ENCODE measurements at regions not wholly inside any gene's neighbourhood (a gene's known extent, or its start where the extent isn't known, plus 50 kb on each side); places are given as distances from the start of the nearest gene placed in this dataset.
A peak's percentile ranks its signal among the peaks of the same experiment; 100 is the strongest.

DNA sequence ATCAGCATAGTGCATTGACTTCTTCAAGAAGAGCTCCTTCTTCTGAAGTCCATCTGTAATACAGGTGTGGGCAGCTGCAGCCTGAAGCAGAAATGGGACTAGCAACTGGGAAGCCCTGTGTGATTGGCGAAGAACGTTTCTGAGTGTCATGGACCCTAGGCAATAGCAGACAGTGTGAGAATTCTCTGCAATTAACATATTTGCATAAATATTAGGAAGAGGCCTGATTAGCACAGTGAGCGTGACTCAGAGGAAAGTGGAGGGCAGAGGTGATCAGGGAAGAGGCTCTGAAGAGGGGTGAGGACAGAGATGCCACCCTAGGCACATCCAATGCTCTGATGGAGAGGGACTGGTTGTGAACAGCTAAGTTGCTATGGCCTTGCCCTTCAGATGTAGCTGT is 171.2 kb upstream of the ZBED5 start:
- no peak for TF ChIP-seq POLR2A (IDR thresholded peaks at IDR 0.05)
- DNase-seq (ENCODE audit: low spot score in 2 of 2), result no peak
- WGBS, 2 donors, result 87 to 96% methylated on average over 3 of the region's 3 CpGs
- no peak overlapping the region for H3K4me3 ChIP-seq (ENCODE audit: low read depth, poor library complexity, severe bottlenecking)
- intact Hi-C loops (cut with DNase I; ENCODE audit: low total_unique reads), result no loop called here

- H3K4me3 ChIP-seq (ENCODE audit: low read depth, poor library complexity, severe bottlenecking), result no peak overlapping the region
- peak; percentile 55 to 91 for DNase-seq (ENCODE audit: low spot score in 2 of 2)
- WGBS, 2 donors, result 23 to 34% methylated on average over 5 of the region's 5 CpGs
- intact Hi-C loops (cut with DNase I; ENCODE audit: low total_unique reads), result no loop called here
- TF ChIP-seq CTCF (IDR thresholded peaks at IDR 0.05) (no peak), POLR2A (IDR thresholded peaks at IDR 0.05) (no peak)
Observed at GRCh38 chr11:11028017-11028692, 170.3 kb upstream of the ZBED5 start.

DNA sequence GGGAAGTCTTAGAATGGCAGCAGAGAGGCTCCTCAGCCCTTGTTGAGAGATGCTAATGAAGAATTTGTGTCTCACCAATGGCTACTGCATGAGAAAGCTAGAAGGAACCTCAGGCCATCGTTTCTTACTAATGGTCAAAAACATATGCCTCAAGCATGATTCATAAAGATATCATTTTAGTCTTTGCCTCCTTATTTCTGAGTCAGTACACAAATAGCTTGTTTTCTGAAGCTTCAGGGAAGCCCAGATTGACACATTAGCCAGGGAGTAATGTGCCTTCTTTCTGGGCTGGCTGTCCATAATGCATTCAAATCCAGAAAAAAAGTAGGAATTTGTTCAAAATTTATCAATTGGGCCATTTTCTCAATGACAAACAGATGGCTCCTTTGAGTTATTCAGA is 169.4 kb upstream of the ZBED5 start:
- TF ChIP-seq CTCF (IDR thresholded peaks at IDR 0.05) (no peak), POLR2A (IDR thresholded peaks at IDR 0.05) (no peak)
- no peak for DNase-seq (ENCODE audit: low spot score in 2 of 2)
- WGBS, 2 donors, result 41 to 50% methylated on average over 1 of the region's 1 CpG
- intact Hi-C loops (cut with DNase I; ENCODE audit: low total_unique reads), result no loop called here
- no peak overlapping the region for H3K4me3 ChIP-seq (ENCODE audit: low read depth, poor library complexity, severe bottlenecking)

GRCh38 chr11:11025087-11025486 is 167.2 kb upstream of the ZBED5 start:
- TF ChIP-seq CTCF (IDR thresholded peaks at IDR 0.05) (no peak), POLR2A (IDR thresholded peaks at IDR 0.05) (no peak)
- H3K4me3 ChIP-seq (ENCODE audit: low read depth, poor library complexity, severe bottlenecking), result no peak overlapping the region
- intact Hi-C loops (cut with DNase I; ENCODE audit: low total_unique reads), result loop anchor here (2.0 kb wide), 1 partner anchor 90 kb away; no protein-coding TSS in a partner anchor
- WGBS, 2 donors, result 45 to 53% methylated on average over 2 of the region's 2 CpGs
- no peak for DNase-seq (ENCODE audit: low spot score in 2 of 2)

DNA sequence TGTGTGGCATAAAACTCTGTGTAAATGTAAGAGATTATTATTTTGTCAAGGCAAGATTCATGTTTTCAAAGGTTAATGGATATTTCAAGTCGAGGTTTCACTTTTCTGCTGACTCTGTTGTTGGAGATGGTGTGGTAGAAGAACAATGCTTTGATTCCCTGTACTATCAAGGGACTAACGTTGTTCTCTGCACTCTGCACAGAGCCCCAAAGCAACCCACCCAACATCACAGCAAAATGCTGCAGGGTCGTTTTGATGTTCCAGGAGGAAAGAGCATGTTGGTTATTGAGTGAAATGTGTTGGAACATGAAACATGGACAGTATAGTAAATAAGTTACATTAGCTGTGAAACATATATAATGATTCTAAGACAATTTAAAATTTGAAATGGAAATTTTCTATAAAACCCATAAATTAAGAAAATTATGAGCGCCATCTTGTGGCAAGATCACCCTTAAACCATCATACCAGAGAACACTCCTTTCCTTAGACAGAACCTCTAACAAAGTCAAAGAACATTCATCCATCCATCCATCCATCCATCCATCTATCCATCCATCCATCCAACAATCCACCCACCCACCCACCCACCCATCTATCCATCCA is 164.4 kb upstream of the ZBED5 start:
- H3K4me3 ChIP-seq (ENCODE audit: low read depth, poor library complexity, severe bottlenecking), result no peak overlapping the region
- TF ChIP-seq POLR2A (IDR thresholded peaks at IDR 0.05) (no peak), CTCF (IDR thresholded peaks at IDR 0.05) (no peak)
- WGBS, 2 donors, result 14 to 27% methylated on average over 4 of the region's 4 CpGs
- intact Hi-C loops (cut with DNase I; ENCODE audit: low total_unique reads), result loop anchor here (5.0 kb wide), 1 partner anchor 230 kb away; no protein-coding TSS in a partner anchor
- no peak for DNase-seq (ENCODE audit: low spot score in 2 of 2)

- intact Hi-C loops (cut with DNase I; ENCODE audit: low total_unique reads), result loop anchor here (5.0 kb wide), 1 partner anchor 229 kb away; no protein-coding TSS in a partner anchor
Observed at GRCh38 chr11:11021563-11021962, 163.7 kb upstream of the ZBED5 start.

More at GRCh38 chr11:11021563-11021962, 163.7 kb upstream of the ZBED5 start:
- no peak overlapping the region for H3K4me3 ChIP-seq (ENCODE audit: low read depth, poor library complexity, severe bottlenecking)
- TF ChIP-seq POLR2A (IDR thresholded peaks at IDR 0.05), result no peak
- TF ChIP-seq CTCF (IDR thresholded peaks at IDR 0.05), result no peak
- WGBS, 2 donors, result 70 to 72% methylated on average over 4 of the region's 4 CpGs
- no peak for DNase-seq (ENCODE audit: low spot score in 2 of 2)
